Peyer's patch (tissue), 4 donors: ENCODE measurements at regions not wholly inside any gene's neighbourhood (a gene's known extent, or its start where the extent isn't known, plus 50 kb on each side); places are given as distances from the start of the nearest gene placed in this dataset.

Experiments
- DNase-seq, 3 donors: peaks; one replicate each; pipeline ENCODE4 v3.0.0-alpha.2; 2017 to 2019
- H3K27ac ChIP-seq, 4 donors: fragments of 200-600 bp; sonication (generic); one replicate each; pipeline ENCODE4 v1.5.1; 2016 to 2019
- H3K27me3 ChIP-seq, 2 donors: fragments of 200-600 bp; sonication (generic); one replicate each; pipeline ENCODE4 v1.5.1; 2019
- H3K36me3 ChIP-seq, 3 donors: fragments of 200-600 bp; sonication (generic); one replicate each; pipeline ENCODE4 v1.5.1; 2016 to 2019
- H3K4me1 ChIP-seq, 4 donors: fragments of 200-600 bp; sonication (generic); one replicate each; pipeline ENCODE4 v1.5.1; 2016 to 2019
- H3K4me3 ChIP-seq, 4 donors: fragments of 200-600 bp; sonication (generic); 1 replicate in 3 of 4; 2 replicates in 1 of 4; pipeline ENCODE4 v1.5.1; 2016 to 2019; ENCODE audit warnings: mild to moderate bottlenecking in 1 of 4
- H3K9me3 ChIP-seq, 4 donors: fragments of 200-600 bp; sonication (generic); one replicate each; pipeline ENCODE4 v1.5.1; 2016 to 2019; ENCODE audit warnings: mild to moderate bottlenecking in 1 of 4
- CTCF ChIP-seq, 6 experiments: fragments of 450-650 bp in 4 of 6; fragments of 200-600 bp in 2 of 6; sonication (generic) in 1 of 6; IDR thresholded peaks; one replicate each; pipeline ENCODE4 v1.5.1; 2017 to 2019; ENCODE audit warnings: antibody characterized with exemption in 6 of 6, mild to moderate bottlenecking in 3 of 6, moderate library complexity in 1 of 6
- POLR2A ChIP-seq, 2 donors: fragments of 450-650 bp; IDR thresholded peaks; one replicate each; pipeline ENCODE4 v1.5.1; 2017; ENCODE audit warnings: antibody characterized with exemption in 2 of 2, mild to moderate bottlenecking in 2 of 2, moderate library complexity in 2 of 2

GRCh38 chr1:95504321-95504720, 270.3 kb downstream of the RWDD3 start:
- H3K4me1 ChIP-seq, result no peaks in the 10 kb centered on the region
- H3K27ac ChIP-seq, result no peak overlapping the region
- no peaks in the 10 kb centered on the region for H3K9me3 ChIP-seq
- H3K36me3 ChIP-seq, result no peaks in the 10 kb centered on the region
- no peak overlapping the region for H3K4me3 ChIP-seq
- TF ChIP-seq POLR2A (IDR thresholded peaks at IDR 0.05) (no peak), CTCF (IDR thresholded peaks at IDR 0.05) (no peak)
- DNase-seq, result no peak
- H3K27me3 ChIP-seq, result no peaks in the 10 kb centered on the region

GRCh38 chr1:95506736-95507414, 272.9 kb downstream of the RWDD3 start:
- H3K27ac ChIP-seq, result no peak overlapping the region
- H3K36me3 ChIP-seq, result no peaks in the 10 kb centered on the region
- no peaks in the 10 kb centered on the region for H3K9me3 ChIP-seq
- no peaks in the 10 kb centered on the region for H3K4me1 ChIP-seq
- no peak for TF ChIP-seq CTCF (IDR thresholded peaks at IDR 0.05)
- no peak for TF ChIP-seq POLR2A (IDR thresholded peaks at IDR 0.05)
- H3K4me3 ChIP-seq, result no peak overlapping the region
- H3K27me3 ChIP-seq, result no peaks in the 10 kb centered on the region
- no peak for DNase-seq

- no peaks in the 10 kb centered on the region for H3K9me3 ChIP-seq
- H3K4me3 ChIP-seq, result no peak overlapping the region
- H3K27ac ChIP-seq, result no peak overlapping the region
- H3K27me3 ChIP-seq, result no peaks in the 10 kb centered on the region
- DNase-seq, result no peak
- H3K4me1 ChIP-seq, result no peaks in the 10 kb centered on the region
- TF ChIP-seq POLR2A (IDR thresholded peaks at IDR 0.05) (no peak), CTCF (IDR thresholded peaks at IDR 0.05) (no peak)
- no peaks in the 10 kb centered on the region for H3K36me3 ChIP-seq
Measured at GRCh38 chr1:95509989-95510388, 276.0 kb downstream of the RWDD3 start.

- H3K4me3 ChIP-seq, result no peak overlapping the region
- H3K4me1 ChIP-seq, result no peaks in the 10 kb centered on the region
- TF ChIP-seq CTCF (IDR thresholded peaks at IDR 0.05) (no peak), POLR2A (IDR thresholded peaks at IDR 0.05) (no peak)
- no peak overlapping the region for H3K27ac ChIP-seq
- DNase-seq, result no peak
- H3K36me3 ChIP-seq, result no peaks in the 10 kb centered on the region
- H3K9me3 ChIP-seq, result no peaks in the 10 kb centered on the region
- H3K27me3 ChIP-seq, result no peaks in the 10 kb centered on the region
Measured at GRCh38 chr1:95512925-95513324, 278.9 kb downstream of the RWDD3 start.

- Histone ChIP-seq H3K4me3 (no peak overlapping the region), H3K27ac (no peak overlapping the region), H3K4me1 (no peaks in the 10 kb centered on the region), H3K36me3 (no peaks in the 10 kb centered on the region), H3K9me3 (no peaks in the 10 kb centered on the region), H3K27me3 (no peaks in the 10 kb centered on the region)
- no peak for TF ChIP-seq CTCF (IDR thresholded peaks at IDR 0.05)
- no peak for TF ChIP-seq POLR2A (IDR thresholded peaks at IDR 0.05)
- no peak for DNase-seq
Measured at GRCh38 chr1:95517506-95517905, 283.5 kb downstream of the RWDD3 start.

GRCh38 chr1:95518310-95518709, 284.3 kb downstream of the RWDD3 start:
- no peaks in the 10 kb centered on the region for H3K27me3 ChIP-seq
- H3K36me3 ChIP-seq, result no peaks in the 10 kb centered on the region
- no peak overlapping the region for H3K27ac ChIP-seq
- no peaks in the 10 kb centered on the region for H3K4me1 ChIP-seq
- DNase-seq, result no peak
- no peak overlapping the region for H3K4me3 ChIP-seq
- no peaks in the 10 kb centered on the region for H3K9me3 ChIP-seq
- TF ChIP-seq CTCF (IDR thresholded peaks at IDR 0.05), result no peak
- TF ChIP-seq POLR2A (IDR thresholded peaks at IDR 0.05), result no peak
